ENCODE measurements at regions not wholly inside any gene's neighbourhood (a gene's known extent, or its start where the extent isn't known, plus 50 kb on each side); places are given as distances from the start of the nearest gene placed in this dataset.
"Not testable (repeated sequence)": the region's sequence is repeated elsewhere in the genome, so short reads cannot be mapped to it uniquely, and the experiment has no call there.

DNA sequence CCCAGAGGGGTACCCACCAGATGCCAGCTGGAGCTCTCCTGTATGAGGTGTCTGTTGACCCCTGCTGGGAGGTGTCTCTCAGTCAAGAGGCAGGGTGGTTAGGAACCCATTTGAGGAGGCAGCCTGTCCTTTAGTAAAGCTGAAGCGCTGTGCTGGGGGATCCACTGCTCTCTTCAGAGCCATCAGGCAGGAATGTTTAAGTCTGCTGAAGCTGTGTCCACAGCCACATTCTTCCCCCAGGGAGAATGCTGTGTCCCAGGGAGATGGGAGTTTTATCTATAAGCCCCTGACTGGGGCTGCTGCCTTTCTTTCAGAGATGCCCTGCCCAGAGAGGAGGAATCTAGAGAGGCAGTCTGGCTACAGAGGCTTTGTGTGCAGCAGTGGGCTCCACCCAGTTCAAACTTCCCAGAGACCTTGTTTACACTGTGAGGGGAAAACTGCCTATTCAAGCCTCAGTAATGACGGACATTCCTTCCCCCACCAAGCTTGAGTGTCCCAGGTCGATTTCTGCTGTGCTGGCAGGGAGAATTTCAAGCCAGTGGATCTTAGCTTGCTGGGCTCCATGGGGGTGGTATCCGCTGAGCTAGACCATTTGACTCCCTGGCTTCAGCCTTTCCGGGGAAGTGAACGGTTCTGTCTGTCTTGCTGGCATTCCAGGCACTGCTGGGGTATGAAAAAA, 133.8 kb downstream of the LEPR start:
- H3K4me1 ChIP-seq (ENCODE audit: control insufficient read depth in 4 of 4, insufficient read depth in 4 of 4, low read length in 3 of 4); DNase-seq (ENCODE audit: low spot score): not testable (repeated sequence)

DNA sequence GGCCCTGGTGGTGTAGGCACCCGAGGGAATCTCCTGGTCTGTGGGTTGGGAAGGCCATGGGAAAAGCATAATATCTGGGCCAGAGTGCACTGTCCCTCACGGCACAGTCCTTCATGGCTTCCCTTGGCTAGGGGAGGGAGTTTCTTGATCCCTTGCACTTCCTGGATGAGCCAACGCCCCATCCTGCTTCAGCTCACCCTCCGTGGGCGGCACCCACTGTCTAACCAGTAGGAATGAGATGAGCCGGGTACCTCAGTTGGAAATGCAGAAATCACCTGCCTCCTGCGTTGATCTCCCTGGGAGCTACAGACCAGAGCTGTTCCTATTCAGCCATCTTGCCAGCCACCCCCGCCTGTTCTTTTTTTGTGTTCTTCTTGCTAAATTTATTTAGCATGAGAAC, 134.4 kb downstream of the LEPR start:
- Histone ChIP-seq H3K4me1 (ENCODE audit: control insufficient read depth in 4 of 4, insufficient read depth in 4 of 4, low read length in 3 of 4) (no peaks in the 10 kb centered on the region), H3K27me3 (ENCODE audit: control insufficient read depth in 4 of 4, insufficient read depth in 4 of 4, low read length in 3 of 4) (no peaks in the 10 kb centered on the region), H3K9ac (ENCODE audit: low read depth in 1 of 2, low read length in 2 of 2) (no peak overlapping the region), H3K9me3 (ENCODE audit: control insufficient read depth in 4 of 4, low read length in 3 of 4) (no peaks in the 10 kb centered on the region), H3K36me3 (ENCODE audit: control insufficient read depth in 4 of 4, insufficient read depth in 3 of 4, low read depth in 1 of 4, low read length in 3 of 4) (no peaks in the 10 kb centered on the region), H3K4me3 (ENCODE audit: low read depth in 1 of 3, low read length in 3 of 3) (no peak overlapping the region), H3K27ac (ENCODE audit: low read depth in 1 of 2, low read length in 2 of 2) (no peak overlapping the region)
- DNase-seq (ENCODE audit: low spot score), result no peak
- no peak for TF ChIP-seq HNF4G (IDR thresholded peaks at IDR 0.05)
- TF ChIP-seq SP1 (IDR thresholded peaks at IDR 0.05), result no peak
- TF ChIP-seq, protein P1, sequence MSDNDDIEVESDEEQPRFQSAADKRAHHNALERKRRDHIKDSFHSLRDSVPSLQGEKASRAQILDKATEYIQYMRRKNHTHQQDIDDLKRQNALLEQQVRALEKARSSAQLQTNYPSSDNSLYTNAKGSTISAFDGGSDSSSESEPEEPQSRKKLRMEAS (IDR thresholded peaks at IDR 0.05), result no peak
- TF ChIP-seq YY1 (IDR thresholded peaks at IDR 0.05), result no peak
- no peak for TF ChIP-seq TAF1 (conservative IDR thresholded peaks at IDR 0.05)
- TF ChIP-seq JUND (IDR thresholded peaks at IDR 0.05), result no peak
- no peak for TF ChIP-seq GABPA (IDR thresholded peaks at IDR 0.05 in 1 of 2, conservative IDR thresholded peaks at IDR 0.05 in 1 of 2)
- TF ChIP-seq, protein P2, sequence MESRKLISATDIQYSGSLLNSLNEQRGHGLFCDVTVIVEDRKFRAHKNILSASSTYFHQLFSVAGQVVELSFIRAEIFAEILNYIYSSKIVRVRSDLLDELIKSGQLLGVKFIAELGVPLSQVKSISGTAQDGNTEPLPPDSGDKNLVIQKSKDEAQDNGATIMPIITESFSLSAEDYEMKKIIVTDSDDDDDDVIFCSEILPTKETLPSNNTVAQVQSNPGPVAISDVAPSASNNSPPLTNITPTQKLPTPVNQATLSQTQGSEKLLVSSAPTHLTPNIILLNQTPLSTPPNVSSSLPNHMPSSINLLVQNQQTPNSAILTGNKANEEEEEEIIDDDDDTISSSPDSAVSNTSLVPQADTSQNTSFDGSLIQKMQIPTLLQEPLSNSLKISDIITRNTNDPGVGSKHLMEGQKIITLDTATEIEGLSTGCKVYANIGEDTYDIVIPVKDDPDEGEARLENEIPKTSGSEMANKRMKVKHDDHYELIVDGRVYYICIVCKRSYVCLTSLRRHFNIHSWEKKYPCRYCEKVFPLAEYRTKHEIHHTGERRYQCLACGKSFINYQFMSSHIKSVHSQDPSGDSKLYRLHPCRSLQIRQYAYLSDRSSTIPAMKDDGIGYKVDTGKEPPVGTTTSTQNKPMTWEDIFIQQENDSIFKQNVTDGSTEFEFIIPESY (IDR thresholded peaks at IDR 0.05), result no peak
- no peak for TF ChIP-seq NR2F2 (IDR thresholded peaks at IDR 0.05)
- TF ChIP-seq, protein P3, sequence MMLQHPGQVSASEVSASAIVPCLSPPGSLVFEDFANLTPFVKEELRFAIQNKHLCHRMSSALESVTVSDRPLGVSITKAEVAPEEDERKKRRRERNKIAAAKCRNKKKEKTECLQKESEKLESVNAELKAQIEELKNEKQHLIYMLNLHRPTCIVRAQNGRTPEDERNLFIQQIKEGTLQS (IDR thresholded peaks at IDR 0.05), result no peak
- no peak for TF ChIP-seq HNF4A (conservative IDR thresholded peaks at IDR 0.05)
- TF ChIP-seq RXRA (IDR thresholded peaks at IDR 0.05), result no peak
- no peak for TF ChIP-seq EGR1 (IDR thresholded peaks at IDR 0.05; ENCODE audit: low read depth in 2 of 2)
- TF ChIP-seq FOXA1 (IDR thresholded peaks at IDR 0.05), result no peak
- TF ChIP-seq, protein P4, sequence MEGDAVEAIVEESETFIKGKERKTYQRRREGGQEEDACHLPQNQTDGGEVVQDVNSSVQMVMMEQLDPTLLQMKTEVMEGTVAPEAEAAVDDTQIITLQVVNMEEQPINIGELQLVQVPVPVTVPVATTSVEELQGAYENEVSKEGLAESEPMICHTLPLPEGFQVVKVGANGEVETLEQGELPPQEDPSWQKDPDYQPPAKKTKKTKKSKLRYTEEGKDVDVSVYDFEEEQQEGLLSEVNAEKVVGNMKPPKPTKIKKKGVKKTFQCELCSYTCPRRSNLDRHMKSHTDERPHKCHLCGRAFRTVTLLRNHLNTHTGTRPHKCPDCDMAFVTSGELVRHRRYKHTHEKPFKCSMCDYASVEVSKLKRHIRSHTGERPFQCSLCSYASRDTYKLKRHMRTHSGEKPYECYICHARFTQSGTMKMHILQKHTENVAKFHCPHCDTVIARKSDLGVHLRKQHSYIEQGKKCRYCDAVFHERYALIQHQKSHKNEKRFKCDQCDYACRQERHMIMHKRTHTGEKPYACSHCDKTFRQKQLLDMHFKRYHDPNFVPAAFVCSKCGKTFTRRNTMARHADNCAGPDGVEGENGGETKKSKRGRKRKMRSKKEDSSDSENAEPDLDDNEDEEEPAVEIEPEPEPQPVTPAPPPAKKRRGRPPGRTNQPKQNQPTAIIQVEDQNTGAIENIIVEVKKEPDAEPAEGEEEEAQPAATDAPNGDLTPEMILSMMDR (IDR thresholded peaks at IDR 0.05; ENCODE audit: low read depth, low read length, missing input control), result no peak
- TF ChIP-seq, protein P5, sequence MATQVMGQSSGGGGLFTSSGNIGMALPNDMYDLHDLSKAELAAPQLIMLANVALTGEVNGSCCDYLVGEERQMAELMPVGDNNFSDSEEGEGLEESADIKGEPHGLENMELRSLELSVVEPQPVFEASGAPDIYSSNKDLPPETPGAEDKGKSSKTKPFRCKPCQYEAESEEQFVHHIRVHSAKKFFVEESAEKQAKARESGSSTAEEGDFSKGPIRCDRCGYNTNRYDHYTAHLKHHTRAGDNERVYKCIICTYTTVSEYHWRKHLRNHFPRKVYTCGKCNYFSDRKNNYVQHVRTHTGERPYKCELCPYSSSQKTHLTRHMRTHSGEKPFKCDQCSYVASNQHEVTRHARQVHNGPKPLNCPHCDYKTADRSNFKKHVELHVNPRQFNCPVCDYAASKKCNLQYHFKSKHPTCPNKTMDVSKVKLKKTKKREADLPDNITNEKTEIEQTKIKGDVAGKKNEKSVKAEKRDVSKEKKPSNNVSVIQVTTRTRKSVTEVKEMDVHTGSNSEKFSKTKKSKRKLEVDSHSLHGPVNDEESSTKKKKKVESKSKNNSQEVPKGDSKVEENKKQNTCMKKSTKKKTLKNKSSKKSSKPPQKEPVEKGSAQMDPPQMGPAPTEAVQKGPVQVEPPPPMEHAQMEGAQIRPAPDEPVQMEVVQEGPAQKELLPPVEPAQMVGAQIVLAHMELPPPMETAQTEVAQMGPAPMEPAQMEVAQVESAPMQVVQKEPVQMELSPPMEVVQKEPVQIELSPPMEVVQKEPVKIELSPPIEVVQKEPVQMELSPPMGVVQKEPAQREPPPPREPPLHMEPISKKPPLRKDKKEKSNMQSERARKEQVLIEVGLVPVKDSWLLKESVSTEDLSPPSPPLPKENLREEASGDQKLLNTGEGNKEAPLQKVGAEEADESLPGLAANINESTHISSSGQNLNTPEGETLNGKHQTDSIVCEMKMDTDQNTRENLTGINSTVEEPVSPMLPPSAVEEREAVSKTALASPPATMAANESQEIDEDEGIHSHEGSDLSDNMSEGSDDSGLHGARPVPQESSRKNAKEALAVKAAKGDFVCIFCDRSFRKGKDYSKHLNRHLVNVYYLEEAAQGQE (IDR thresholded peaks at IDR 0.05), result no peak
- TF ChIP-seq FOXA2 (IDR thresholded peaks at IDR 0.05), result no peak
- TF ChIP-seq RAD21 (IDR thresholded peaks at IDR 0.05), result no peak
- 90% methylated on average over 8 of the region's 8 CpGs for WGBS

More for the DNA sequence above, 133.8 kb downstream of the LEPR start:
- whole genome bisulfite sequencing, result 72% methylated on average over 6 of the region's 6 CpGs
- not testable (repeated sequence) for H3K27ac ChIP-seq (ENCODE audit: low read depth in 1 of 2, low read length in 2 of 2); H3K36me3 ChIP-seq (ENCODE audit: control insufficient read depth in 4 of 4, insufficient read depth in 3 of 4, low read depth in 1 of 4, low read length in 3 of 4); H3K27me3 ChIP-seq (ENCODE audit: control insufficient read depth in 4 of 4, insufficient read depth in 4 of 4, low read length in 3 of 4); H3K9ac ChIP-seq (ENCODE audit: low read depth in 1 of 2, low read length in 2 of 2); H3K4me3 ChIP-seq (ENCODE audit: low read depth in 1 of 3, low read length in 3 of 3); H3K9me3 ChIP-seq (ENCODE audit: control insufficient read depth in 4 of 4, low read length in 3 of 4)
